GM21723 (cell line): ENCODE measurements at regions not wholly inside any gene's neighbourhood (a gene's known extent, or its start where the extent isn't known, plus 50 kb on each side); places are given as distances from the start of the nearest gene placed in this dataset.

ENCODE experiments used
- ATAC-seq: cut with Tn5 transposase; IDR thresholded peaks from one replicate; pipeline ENCODE4 v1.9.1; 2021; ENCODE audit warnings: mild to moderate bottlenecking, moderate library complexity; ENCODE audit not compliant: unreplicated experiment

GRCh38 chrX:39972340-39972739, 125.4 kb downstream of the BCOR start:
- no peak for ATAC-seq

DNA sequence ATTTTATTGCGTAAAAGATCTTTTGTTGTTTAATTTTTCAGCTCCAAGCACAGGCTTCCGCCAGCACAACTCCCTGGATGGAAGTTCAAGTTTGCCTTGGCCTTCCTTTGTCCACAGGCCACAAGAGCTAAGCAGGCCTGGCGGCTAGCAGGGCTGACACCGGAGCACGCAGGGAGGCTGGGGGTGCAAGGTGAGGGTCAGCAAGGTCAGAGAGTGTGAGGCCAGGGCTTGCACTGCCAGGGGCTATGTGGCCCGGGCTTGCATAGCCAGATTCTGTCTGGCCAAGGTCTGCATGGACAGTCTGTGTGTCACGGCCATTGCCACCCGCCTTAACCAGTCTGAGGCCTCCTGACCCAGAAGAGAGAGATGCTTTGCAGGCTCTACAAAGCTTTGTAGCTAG, 123.9 kb downstream of the BCOR start:
- ATAC-seq: no peak

DNA sequence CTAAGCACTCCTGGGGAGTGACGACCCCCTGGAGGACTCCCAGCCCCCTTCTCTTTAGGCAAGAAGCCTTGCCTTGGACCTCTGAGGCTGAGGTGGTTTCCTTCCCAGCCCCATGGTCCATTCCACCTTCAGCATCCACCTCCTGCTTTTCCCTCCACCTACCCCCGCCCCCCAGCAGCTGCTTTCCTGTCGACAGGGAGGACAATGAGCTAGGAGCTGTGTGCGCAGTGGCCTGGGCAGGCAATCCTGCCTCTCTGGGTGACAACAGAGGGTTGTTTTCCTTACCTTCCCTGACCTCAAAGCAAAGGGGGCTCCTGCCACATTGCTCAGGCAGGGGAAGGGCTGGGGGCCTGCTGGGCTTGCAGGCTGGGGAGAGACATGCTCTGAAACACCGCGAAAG, 123.5 kb downstream of the BCOR start:
- ATAC-seq: no peak

DNA sequence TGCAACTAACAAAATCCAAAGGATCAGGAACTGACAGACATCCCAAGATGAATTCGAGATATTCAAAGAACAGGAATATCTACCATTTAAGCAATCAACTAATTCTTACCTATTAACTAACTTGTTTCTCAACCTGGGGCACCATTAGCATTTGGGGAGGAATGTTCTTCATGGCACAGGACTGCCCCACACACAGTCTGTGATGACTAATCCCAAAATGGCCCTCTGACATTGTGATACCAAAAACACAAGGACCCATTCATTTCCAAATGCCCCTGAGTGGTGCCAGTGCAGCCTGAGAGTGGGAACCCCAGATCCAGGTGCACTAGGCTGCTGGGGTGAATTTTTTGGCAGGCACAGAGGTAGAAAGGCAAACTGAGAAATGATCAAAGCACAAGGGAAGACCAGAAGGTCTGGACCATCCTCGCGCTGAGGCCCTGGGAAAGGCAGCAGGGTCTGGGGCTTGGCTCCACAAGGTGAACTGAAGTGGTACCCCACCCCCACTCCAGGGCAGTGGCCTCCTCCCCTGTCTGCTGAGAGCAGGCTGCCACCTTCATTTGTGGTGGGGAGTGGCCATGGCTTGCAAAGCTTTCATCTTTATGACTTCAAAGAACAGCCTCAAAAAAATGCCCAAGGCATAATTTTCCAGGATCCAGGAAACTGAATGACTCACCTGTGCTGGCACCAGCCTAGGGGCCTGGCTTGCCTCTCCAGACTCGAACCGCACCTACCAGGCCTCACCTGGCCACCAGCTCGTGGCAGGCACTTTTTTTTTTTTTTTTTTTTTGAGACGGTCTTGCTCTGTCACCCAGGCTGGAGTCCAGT, 122.4 kb downstream of the BCOR start:
- ATAC-seq: no peak

- no peak for ATAC-seq
Observed at GRCh38 chrX:39981946-39982345, 115.8 kb downstream of the BCOR start.

- no peak for ATAC-seq
Observed at GRCh38 chrX:39982948-39983347, 114.8 kb downstream of the BCOR start.

DNA sequence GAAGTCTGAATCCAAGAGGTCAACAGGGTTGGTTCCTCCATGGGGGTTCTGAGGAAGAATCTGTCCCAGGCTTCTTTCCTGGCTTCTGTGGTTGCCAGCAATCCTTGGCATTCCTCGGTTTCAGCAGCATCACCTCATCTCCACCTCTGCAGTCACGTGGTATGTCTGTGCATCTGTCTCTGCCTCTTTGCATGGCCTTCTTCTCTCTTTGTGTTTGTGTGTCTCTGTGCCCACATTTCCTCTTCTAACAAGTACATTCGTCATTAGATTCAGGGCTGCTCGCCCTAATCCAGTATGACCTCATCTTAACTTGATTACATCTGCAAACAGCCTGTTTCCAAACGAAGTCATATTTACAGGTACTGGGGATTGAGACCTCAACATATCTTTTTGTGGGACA, 114.0 kb downstream of the BCOR start:
- no peak for ATAC-seq

DNA sequence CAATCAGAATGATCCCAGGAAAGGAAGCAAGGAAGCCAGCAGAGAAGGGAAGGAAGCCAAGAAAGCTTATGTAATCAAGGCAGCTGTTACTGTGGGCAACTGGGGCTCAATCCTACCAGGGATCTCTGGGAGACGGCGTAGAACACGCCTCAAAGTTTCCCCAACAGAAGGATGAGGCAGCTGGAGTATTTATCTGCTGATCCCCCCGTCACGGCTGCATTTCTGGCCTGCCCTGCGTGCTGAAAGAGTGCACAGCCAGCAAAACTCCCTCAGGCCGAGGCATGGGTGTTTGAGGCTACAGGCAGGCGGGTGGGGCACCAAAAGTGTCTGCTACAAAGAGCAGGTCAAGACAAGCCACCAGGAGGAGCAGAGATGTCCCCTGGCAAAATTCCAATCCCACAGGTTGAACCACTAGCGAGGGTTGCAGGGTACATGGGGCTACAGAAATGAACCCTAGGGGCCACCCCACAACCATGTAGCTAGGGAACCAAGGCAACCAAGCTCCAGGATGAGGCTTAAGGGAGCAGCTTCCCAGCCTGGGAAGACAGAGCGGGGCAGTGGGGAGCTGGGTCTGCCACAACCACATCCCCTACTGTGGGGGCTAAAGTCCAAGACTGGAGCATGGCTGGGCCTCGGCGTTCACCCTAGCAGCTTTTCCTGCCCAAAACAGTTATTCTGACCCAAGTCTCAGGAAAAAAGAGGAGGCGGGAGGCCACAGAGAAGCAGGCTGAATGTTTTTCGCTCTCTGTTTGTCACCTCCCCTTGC, 113.4 kb downstream of the BCOR start:
- ATAC-seq: no peak

DNA sequence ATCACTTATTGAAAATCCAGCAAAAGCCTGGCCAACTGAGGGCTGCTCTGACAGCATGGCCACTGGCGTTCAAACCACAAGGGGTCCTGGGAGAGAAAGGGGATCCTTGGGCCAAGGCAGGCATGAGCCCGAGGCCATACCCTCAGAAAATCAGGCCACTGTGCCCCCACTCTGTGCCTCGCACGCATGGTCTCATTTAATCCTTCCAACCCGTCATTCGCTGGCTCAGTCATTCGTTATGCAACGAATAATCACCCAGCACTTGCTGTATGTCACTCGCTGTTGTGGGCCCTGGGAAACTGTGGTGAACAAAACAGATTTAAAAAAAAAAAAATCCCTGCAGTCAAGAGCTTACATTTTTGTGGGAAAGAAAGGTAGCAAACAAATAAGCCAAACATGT, 112.7 kb downstream of the BCOR start:
- ATAC-seq: no peak

DNA sequence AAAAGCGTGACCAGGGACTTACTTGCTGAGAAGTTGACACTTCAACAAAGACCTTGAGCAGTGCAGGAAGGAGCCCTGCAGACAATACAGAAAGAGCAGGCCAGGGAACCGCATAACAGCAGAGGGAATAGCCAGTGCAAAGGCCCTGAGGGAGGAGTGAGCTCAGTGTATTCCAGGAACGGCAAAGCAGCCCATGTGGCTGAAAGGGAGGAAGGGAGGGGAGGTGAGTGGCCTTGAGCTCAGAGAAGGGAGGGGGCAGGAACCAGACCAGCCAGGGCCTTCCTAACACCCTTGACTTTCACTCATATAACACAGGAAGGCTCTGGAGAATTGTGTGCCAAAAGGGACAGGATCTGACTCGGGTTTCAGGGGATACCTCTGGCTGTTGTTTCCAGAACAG, 112.2 kb downstream of the BCOR start:
- no peak for ATAC-seq

GRCh38 chrX:39988496-39988895, 109.3 kb downstream of the BCOR start:
- no peak for ATAC-seq

DNA sequence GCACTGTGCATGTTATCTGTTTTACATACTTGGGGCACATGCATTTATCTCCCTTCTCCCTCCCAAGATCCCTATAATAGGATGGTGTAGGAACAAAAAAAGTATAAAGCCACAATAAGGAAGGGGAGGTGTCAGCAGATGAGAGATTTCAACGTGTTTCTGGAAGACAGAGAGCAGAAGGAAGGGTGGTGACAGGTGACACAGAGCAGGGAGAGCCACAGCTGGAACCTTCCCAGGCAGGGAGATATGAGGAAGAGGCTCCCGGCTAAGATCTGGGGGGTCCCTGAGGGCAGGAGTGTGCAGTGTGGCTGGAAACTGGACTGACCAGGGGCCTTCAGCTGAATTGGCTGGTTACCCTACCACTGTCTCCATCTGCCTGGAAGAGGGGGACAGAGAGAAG, 107.4 kb downstream of the BCOR start:
- ATAC-seq: no peak

DNA sequence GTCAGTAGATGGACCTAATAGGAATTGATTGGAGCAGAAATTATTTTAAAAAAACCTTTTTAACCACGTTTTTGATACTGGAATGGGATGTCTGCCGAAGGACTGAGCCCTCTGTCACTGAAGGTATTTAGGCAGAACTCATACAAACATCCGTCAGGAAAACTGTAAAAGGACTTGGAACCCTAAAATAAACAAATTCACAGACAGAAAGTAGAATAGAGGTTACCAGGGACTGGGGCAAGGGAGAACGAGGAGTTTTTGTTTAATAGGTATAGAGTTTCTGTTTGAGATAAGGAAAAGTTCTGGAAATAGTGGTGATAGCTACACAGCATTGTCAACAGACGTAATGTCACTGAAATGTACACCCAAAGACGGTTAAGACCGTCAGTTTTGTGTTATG, 105.5 kb downstream of the BCOR start:
- no peak for ATAC-seq

GRCh38 chrX:39995457-39995856, 102.3 kb downstream of the BCOR start:
- no peak for ATAC-seq

DNA sequence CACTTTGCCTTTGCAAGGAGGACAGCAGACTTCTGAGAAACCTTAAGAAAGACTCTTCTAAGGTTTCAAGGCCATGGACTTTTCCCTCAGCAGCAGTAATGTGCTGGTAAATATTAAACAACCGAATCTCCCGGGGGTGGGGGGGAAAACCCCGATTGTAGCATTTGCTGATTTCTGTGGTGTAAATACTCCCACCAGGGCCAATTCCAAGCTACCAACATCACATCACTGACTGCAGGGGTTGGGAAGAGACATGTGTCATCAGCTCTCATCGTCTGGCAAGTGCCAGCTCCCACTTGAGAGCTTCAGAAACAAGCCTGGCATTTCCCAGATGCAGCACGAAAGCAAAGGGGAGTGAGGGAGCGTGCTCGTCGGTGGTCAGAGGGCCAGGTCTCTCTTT, 101.2 kb downstream of the BCOR start:
- ATAC-seq: no peak

DNA sequence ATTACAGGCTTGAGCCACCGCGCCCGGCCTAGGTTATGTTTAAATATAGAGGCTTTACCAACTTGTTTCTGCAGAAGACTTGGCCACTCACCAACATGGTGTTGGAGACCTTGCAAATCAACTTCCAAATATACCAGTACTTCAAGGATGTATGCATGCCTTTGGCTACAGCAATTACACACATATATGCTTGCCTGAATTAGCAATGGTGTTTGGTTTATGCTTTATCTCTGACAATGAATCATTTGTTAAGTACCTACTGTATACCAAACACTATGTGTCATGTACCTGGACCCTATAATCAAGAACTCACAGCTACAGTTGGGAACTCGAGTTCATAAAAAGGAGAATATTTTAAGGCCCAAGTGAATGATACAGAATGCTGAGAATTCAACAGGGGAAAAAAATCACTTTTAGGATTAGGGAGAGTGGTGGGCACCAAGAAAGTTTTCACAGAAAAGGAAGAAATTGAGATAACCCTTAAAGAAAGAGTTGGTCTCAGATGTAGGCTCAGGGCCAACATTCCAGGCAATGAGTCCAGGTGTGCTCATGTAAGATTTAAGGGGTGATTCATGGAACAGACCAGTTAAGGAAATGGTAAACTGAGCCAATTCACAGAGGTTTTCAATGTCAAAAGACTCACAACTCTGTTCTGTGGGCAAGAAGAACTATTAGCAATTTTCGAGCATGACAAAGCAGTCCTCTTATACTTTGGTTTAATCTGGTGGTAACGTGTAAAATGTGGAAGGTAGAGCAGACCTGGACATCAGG, 98.9 kb downstream of the BCOR start:
- no peak for ATAC-seq
